Superior temporal gyrus (tissue), 1 donor: ENCODE measurements at regions not wholly inside any gene's neighbourhood (a gene's known extent, or its start where the extent isn't known, plus 50 kb on each side); places are given as distances from the start of the nearest gene placed in this dataset.
"Not testable (repeated sequence)": the region's sequence is repeated elsewhere in the genome, so short reads cannot be mapped to it uniquely, and the experiment has no call there.

Source experiments
- DNase-seq: peaks from one replicate; pipeline ENCODE4 v3.0.0-alpha.2; 2016; ENCODE audit errors: extremely low spot score

- DNase-seq, result no peak
These were observed 353.2 kb downstream of the PRR16 start for GRCh38 chr5:120817044-120817985.

- no peak for DNase-seq
These were observed 354.0 kb downstream of the PRR16 start for GRCh38 chr5:120818128-120818527.

GRCh38 chr5:120823328-120823727 lies 359.2 kb downstream of the PRR16 start:
- no peak for DNase-seq

GRCh38 chr5:120831646-120832045 lies 367.5 kb downstream of the PRR16 start:
- not testable (repeated sequence) for DNase-seq

GRCh38 chr5:120841830-120842229 lies 377.7 kb downstream of the PRR16 start:
- no peak for DNase-seq

GRCh38 chr5:120843390-120843980 lies 379.4 kb downstream of the PRR16 start:
- DNase-seq, result no peak

GRCh38 chr5:120848883-120849282 lies 384.8 kb downstream of the PRR16 start:
- no peak for DNase-seq

GRCh38 chr5:120852222-120852860 lies 388.2 kb downstream of the PRR16 start:
- DNase-seq, result no peak

GRCh38 chr5:120866997-120867396 lies 402.9 kb downstream of the PRR16 start:
- no peak for DNase-seq

GRCh38 chr5:120869831-120870230 lies 405.7 kb downstream of the PRR16 start:
- DNase-seq, result no peak

- DNase-seq, result no peak
These were observed 408.2 kb downstream of the PRR16 start for GRCh38 chr5:120872297-120872696.

- DNase-seq, result peak; percentile 46
These were observed 409.0 kb downstream of the PRR16 start for GRCh38 chr5:120873083-120873482.

GRCh38 chr5:120874081-120874862 lies 410.2 kb downstream of the PRR16 start:
- no peak for DNase-seq

- DNase-seq, result no peak
These were observed 418.1 kb downstream of the PRR16 start for GRCh38 chr5:120882038-120882775.

GRCh38 chr5:120886351-120886860 lies 422.3 kb downstream of the PRR16 start:
- no peak for DNase-seq

GRCh38 chr5:120895660-120896059 lies 431.6 kb downstream of the PRR16 start:
- no peak for DNase-seq

- no peak for DNase-seq
These were observed 437.1 kb downstream of the PRR16 start for GRCh38 chr5:120901199-120901598.

- no peak for DNase-seq
These were observed 443.9 kb downstream of the PRR16 start for GRCh38 chr5:120907953-120908352.

- no peak for DNase-seq
These were observed 446.5 kb downstream of the PRR16 start for GRCh38 chr5:120910629-120911028.

GRCh38 chr5:120913396-120913795 lies 449.3 kb downstream of the PRR16 start:
- DNase-seq, result no peak

- no peak for DNase-seq
These were observed 453.2 kb downstream of the PRR16 start for GRCh38 chr5:120917214-120917758.
